Suprapubic skin (tissue), 4 donors: ENCODE measurements at regions not wholly inside any gene's neighbourhood (a gene's known extent, or its start where the extent isn't known, plus 50 kb on each side); places are given as distances from the start of the nearest gene placed in this dataset.

ENCODE experiments used
- DNase-seq, 2 donors: peaks; one replicate each; pipeline ENCODE4 v3.0.0-alpha.2; 2019; ENCODE audit warnings: low spot score in 2 of 2
- H3K27ac ChIP-seq: fragments of 200-600 bp; sonication (generic); one replicate; pipeline ENCODE4 v1.5.1; 2019
- H3K27me3 ChIP-seq: fragments of 200-600 bp; sonication (generic); one replicate; pipeline ENCODE4 v1.5.1; 2019
- H3K36me3 ChIP-seq: fragments of 200-600 bp; sonication (generic); one replicate; pipeline ENCODE4 v1.5.1; 2019
- H3K4me1 ChIP-seq: fragments of 200-600 bp; sonication (generic); one replicate; pipeline ENCODE4 v1.5.1; 2019
- H3K4me3 ChIP-seq: fragments of 200-600 bp; sonication (generic); one replicate; pipeline ENCODE4 v1.5.1; 2019; ENCODE audit warnings: mild to moderate bottlenecking
- H3K9me3 ChIP-seq: fragments of 200-600 bp; sonication (generic); one replicate; pipeline ENCODE4 v1.5.1; 2019
- CTCF ChIP-seq, 2 donors: fragments of 200-600 bp in 1 of 2; fragments of 450-650 bp in 1 of 2; sonication (generic) in 1 of 2; IDR thresholded peaks; one replicate each; pipeline ENCODE4 v1.5.1; 2016 to 2019; ENCODE audit warnings: antibody characterized with exemption in 2 of 2, mild to moderate bottlenecking in 1 of 2, moderate library complexity in 1 of 2
- EP300 ChIP-seq: sonication (generic); formaldehyde crosslinking; IDR thresholded peaks from one replicate; pipeline ENCODE4 v1.6.1; 2017; ENCODE audit warnings: antibody characterized with exemption
- POLR2A ChIP-seq, 2 donors: fragments of 450-650 bp; IDR thresholded peaks; one replicate each; pipeline ENCODE4 v1.6.1; 2017; ENCODE audit warnings: antibody characterized with exemption in 2 of 2, mild to moderate bottlenecking in 2 of 2, moderate library complexity in 2 of 2
- POLR2AphosphoS5 ChIP-seq, 3 donors: sonication (generic); formaldehyde crosslinking; IDR thresholded peaks; one replicate each; pipeline ENCODE4 v1.6.1; 2017; ENCODE audit warnings: antibody characterized with exemption in 3 of 3
- whole genome bisulfite sequencing: methylation state at CpG from one replicate; pipeline ENCODE4 v1.1.5; 2018; 5-methylcytosine and 5-hydroxymethylcytosine counted together

DNA sequence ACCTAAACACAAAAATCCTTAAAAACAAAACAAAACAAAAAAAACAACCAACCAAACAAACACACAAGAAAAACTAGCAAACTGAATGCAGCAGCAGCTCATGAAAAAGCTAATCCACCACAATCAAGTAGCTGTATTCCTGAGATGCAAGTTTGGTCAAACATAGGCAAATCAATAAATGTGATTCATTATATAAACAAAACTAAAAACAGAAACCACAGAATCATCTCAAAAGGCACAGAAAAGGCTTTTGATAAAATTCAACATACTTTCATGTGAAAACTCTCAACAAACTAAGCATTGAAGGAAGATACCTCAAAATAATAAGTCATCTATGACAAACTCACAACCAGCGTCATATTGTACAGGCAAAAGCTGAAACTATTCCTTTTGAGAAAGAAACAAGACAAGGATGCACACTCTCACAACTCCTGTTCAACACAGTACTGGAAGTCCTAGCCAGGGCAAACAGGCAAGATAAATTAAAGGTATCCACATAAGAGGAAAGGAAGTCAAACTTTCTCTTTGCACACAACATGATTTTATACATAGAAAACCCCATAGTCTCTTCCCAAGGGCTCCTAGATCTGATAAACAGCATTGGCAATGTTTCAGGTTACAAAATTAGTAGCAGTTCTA, 495.1 kb upstream of the SGO1 start:
- H3K4me1 ChIP-seq, result no peaks in the 10 kb centered on the region
- no peaks in the 10 kb centered on the region for H3K27me3 ChIP-seq
- H3K27ac ChIP-seq, result no peak overlapping the region
- TF ChIP-seq CTCF (IDR thresholded peaks at IDR 0.05), result no peak
- TF ChIP-seq POLR2AphosphoS5 (IDR thresholded peaks at IDR 0.05), result no peak
- no peak for TF ChIP-seq EP300
- TF ChIP-seq POLR2A (IDR thresholded peaks at IDR 0.05), result no peak
- no peaks in the 10 kb centered on the region for H3K9me3 ChIP-seq
- no peak for DNase-seq
- no peaks in the 10 kb centered on the region for H3K36me3 ChIP-seq
- WGBS, result 88% methylated on average over 1 of the region's 1 CpG
- no peak overlapping the region for H3K4me3 ChIP-seq

DNA sequence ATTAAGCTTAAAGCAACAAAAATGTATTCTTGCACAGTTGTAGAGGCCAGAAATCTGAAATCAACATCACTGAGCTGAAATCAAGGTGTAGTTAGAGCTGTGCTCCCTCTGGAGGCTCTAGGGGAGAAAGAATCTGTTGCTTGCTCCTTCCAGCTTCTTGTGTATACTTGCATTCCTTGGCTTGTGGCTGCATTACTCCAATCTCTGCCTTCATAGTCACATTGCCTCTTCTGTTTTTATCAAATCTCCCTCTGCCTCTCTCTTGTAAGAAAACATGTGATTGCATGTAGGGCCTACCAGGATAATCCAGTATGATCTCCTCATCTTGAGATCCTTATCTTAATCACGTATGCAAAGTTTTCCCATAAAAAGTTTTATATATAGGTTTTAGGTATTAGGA, 487.9 kb upstream of the SGO1 start:
- no peaks in the 10 kb centered on the region for H3K9me3 ChIP-seq

GRCh38 chr3:20669675-20670074, 483.7 kb upstream of the SGO1 start:
- H3K27me3 ChIP-seq, result no peaks in the 10 kb centered on the region
- no peak for TF ChIP-seq EP300
- no peak for TF ChIP-seq POLR2AphosphoS5 (IDR thresholded peaks at IDR 0.05)
- TF ChIP-seq POLR2A (IDR thresholded peaks at IDR 0.05), result no peak
- no peak for TF ChIP-seq CTCF (IDR thresholded peaks at IDR 0.05)

More for the DNA sequence above, 487.9 kb upstream of the SGO1 start:
- Histone ChIP-seq H3K36me3 (no peaks in the 10 kb centered on the region), H3K4me1 (no peaks in the 10 kb centered on the region), H3K27ac (no peak overlapping the region), H3K4me3 (no peak overlapping the region), H3K27me3 (no peaks in the 10 kb centered on the region)
- whole genome bisulfite sequencing, result 64% methylated on average over 1 of the region's 1 CpG
- no peak for TF ChIP-seq POLR2AphosphoS5 (IDR thresholded peaks at IDR 0.05)
- TF ChIP-seq POLR2A (IDR thresholded peaks at IDR 0.05), result no peak
- TF ChIP-seq CTCF (IDR thresholded peaks at IDR 0.05), result no peak
- no peak for TF ChIP-seq EP300
- DNase-seq, result no peak

DNA sequence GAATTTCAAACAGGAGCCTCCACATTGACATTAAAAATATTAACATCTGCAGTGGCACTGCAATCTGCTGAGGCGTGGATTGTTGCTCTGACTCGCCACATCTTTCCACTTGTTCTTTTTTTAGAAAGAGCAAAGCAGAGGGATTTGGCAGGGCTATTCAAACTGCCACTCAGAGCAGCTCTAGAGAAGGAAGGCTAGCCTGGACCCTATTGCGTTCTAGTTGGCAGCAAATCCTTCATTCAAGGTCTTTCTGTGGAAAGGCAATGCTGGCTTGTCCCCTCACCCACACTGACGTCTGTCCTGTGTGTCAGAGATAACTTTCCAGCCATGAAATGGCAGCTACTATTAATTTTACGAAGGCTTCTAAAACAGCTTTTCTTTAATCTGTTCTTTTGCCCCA, 483.2 kb upstream of the SGO1 start:
- TF ChIP-seq EP300, result no peak
- TF ChIP-seq POLR2A (IDR thresholded peaks at IDR 0.05), result no peak
- no peak for TF ChIP-seq CTCF (IDR thresholded peaks at IDR 0.05)
- no peak for TF ChIP-seq POLR2AphosphoS5 (IDR thresholded peaks at IDR 0.05)
- H3K27ac ChIP-seq, result no peak overlapping the region

More at GRCh38 chr3:20669675-20670074, 483.7 kb upstream of the SGO1 start:
- DNase-seq, result no peak
- Histone ChIP-seq H3K36me3 (no peaks in the 10 kb centered on the region), H3K4me3 (no peak overlapping the region), H3K9me3 (no peaks in the 10 kb centered on the region), H3K27ac (no peak overlapping the region), H3K4me1 (no peaks in the 10 kb centered on the region)
- 72% methylated on average over 2 of the region's 2 CpGs for WGBS

DNA sequence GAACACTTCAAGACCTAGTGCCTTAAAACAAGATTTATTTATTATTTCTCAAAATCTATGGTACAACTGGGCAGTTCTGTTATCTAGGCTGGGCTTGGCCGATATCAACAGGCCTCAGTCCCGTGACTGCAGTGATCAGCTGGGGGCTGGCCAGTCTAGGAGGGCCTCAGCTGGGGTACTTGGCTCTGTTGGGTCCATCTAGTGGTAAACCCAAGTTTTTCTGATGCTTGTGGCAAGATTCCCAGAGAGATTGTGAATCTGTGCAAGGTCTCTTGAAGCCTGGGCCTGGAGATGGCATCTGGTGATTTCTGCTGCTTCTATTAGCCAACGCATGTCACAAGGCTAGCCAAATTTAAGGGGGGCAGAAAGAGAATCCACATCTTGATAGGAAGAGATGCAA, 482.4 kb upstream of the SGO1 start:
- Histone ChIP-seq H3K9me3 (no peaks in the 10 kb centered on the region), H3K27ac (no peak overlapping the region), H3K36me3 (no peaks in the 10 kb centered on the region), H3K27me3 (no peaks in the 10 kb centered on the region), H3K4me3 (no peak overlapping the region), H3K4me1 (no peaks in the 10 kb centered on the region)
- WGBS, result 86% methylated on average over 3 of the region's 3 CpGs
- no peak for DNase-seq
- TF ChIP-seq EP300 (no peak), CTCF (IDR thresholded peaks at IDR 0.05) (no peak), POLR2A (IDR thresholded peaks at IDR 0.05) (no peak), POLR2AphosphoS5 (IDR thresholded peaks at IDR 0.05) (no peak)

More for the DNA sequence above, 483.2 kb upstream of the SGO1 start:
- DNase-seq, result no peak
- H3K27me3 ChIP-seq, result no peaks in the 10 kb centered on the region
- 27% methylated on average over 5 of the region's 5 CpGs for WGBS
- H3K4me1 ChIP-seq, result no peaks in the 10 kb centered on the region
- no peaks in the 10 kb centered on the region for H3K36me3 ChIP-seq
- H3K9me3 ChIP-seq, result no peaks in the 10 kb centered on the region
- no peak overlapping the region for H3K4me3 ChIP-seq
